ENCODE measurements at regions not wholly inside any gene's neighbourhood (a gene's known extent, or its start where the extent isn't known, plus 50 kb on each side); places are given as distances from the start of the nearest gene placed in this dataset.

DNA sequence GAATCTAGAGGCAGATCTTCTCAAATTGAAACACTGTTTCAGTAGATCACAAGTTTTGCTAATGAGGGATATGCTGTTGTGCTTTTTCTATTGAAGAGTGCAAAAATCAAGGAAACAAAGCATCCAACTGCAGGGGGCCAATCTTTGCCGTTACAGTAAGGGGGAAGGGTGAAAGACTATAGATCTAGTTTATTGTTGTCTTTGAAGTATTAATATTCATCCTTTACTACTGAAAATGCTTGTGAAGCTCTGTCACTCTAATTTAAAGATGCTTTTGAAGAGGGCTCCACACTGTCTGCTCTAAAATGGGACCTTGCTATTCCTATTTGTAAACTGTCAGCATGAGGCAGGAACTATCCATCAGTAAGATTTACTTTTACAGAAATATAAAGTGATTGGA lies 110.3 kb downstream of the MBL2 start:
- Mint-ChIP-seq H3K4me1 (no peaks in the 10 kb centered on the region), H3K9me3 (peaks cover 0 to 17% (median 6%) of the 10 kb centered on the region in 9 donors), H3K36me3 (no peaks in the 10 kb centered on the region), H3K27me3 (no peaks in the 10 kb centered on the region), H3K27ac (no peak overlapping the region), H3K4me3 (no peak overlapping the region)
- POLR2A ChIA-PET = no interaction called here
- DNase-seq (no peak), ATAC-seq (no peak)

DNA sequence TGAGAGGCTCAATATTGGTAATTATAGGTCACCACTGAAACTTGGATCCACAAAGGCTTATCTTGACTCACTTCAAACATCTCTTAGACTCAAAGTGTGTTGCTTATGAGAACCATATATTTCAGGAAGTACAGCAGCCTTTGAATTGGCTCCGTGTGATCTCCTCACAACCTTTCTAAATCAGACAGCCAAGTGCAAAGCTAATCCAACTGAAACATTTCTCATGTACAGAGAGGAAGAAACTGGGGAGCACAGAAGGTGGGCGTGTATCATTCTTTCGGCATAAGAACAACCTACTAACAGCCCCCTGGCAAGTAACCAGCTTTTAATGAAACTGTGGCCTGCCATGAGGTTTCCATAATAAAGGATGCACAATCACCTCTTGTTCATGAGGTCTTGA lies 109.4 kb downstream of the MBL2 start:
- no peak for DNase-seq
- ATAC-seq = no peak
- Mint-ChIP-seq H3K36me3 (no peaks in the 10 kb centered on the region), H3K27ac (no peak overlapping the region), H3K4me1 (no peaks in the 10 kb centered on the region), H3K27me3 (no peaks in the 10 kb centered on the region), H3K9me3 (peaks cover 0 to 19% (median 8%) of the 10 kb centered on the region in 9 donors), H3K4me3 (no peak overlapping the region)
- POLR2A ChIA-PET = no interaction called here

DNA sequence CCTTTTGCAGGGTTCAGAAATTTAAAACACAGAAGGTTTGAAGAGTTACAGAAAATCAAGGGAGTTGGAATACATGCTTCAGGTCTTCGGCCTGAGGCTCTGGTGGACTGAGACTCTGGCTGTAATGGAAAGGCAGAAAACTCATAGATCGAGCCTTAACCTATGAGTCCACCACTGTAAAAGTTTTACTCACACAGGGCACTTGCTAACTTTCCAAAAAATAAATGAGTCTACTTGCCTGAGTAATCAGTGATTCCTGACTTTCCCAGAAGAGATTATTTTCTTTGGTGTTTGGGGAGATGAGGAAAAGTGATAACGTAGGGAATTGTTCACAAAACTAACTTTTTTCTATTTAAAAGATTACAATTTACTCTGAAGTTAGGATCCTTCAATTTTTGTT lies 108.0 kb downstream of the MBL2 start:
- Mint-ChIP-seq H3K4me3 (no peak overlapping the region), H3K36me3 (no peaks in the 10 kb centered on the region), H3K27me3 (no peaks in the 10 kb centered on the region), H3K27ac (no peak overlapping the region), H3K4me1 (no peaks in the 10 kb centered on the region), H3K9me3 (peaks cover 0 to 19% (median 8%) of the 10 kb centered on the region in 9 donors)
- no peak for DNase-seq
- POLR2A ChIA-PET = no interaction called here
- no peak for ATAC-seq

DNA sequence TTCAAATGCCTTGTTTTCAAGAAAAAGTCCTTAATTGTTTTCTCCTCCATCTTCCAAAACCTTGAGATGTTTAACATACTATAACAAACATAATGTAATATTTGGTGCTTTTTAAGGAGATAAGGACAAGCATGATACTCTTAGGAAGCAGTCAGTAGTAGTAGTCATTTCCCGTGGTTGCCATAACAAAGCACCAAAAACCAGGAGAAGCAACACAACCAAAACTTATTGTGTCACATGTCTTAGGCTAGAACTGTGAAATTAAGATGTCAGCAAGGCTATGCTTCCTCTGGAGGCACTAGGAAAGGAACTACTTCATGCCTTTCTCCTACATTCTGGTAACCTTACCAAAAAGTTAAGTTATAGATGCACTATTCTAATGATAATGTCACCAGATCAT lies 106.8 kb downstream of the MBL2 start:
- H3K27me3 Mint-ChIP-seq = no peaks in the 10 kb centered on the region
- no peak for DNase-seq
- H3K9me3 Mint-ChIP-seq = peaks cover 0 to 19% (median 5%) of the 10 kb centered on the region in 9 donors
- POLR2A ChIA-PET = no interaction called here
- H3K4me3 Mint-ChIP-seq = no peak overlapping the region
- H3K4me1 Mint-ChIP-seq = no peaks in the 10 kb centered on the region
- no peaks in the 10 kb centered on the region for H3K36me3 Mint-ChIP-seq
- H3K27ac Mint-ChIP-seq = no peak overlapping the region
- ATAC-seq = no peak

DNA sequence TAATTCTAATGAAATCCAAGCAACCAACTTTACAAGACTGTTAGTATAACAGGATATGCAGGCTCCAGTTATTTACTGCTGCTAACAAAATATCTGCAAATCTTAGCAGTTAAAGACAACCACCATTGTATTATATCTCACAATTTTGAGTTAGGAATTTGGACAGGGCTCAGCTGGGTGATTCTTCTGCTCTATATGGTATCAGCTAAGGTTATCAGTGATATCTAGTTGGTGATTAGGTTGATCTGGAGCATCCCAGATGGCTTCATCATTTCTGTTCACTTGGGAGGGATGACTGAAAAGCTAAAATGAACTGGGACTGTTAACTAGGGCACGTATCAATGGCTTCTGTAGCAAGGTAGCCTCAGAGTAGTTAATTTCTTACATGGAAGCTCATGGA lies 105.7 kb downstream of the MBL2 start:
- Mint-ChIP-seq H3K36me3 (no peaks in the 10 kb centered on the region), H3K4me1 (no peaks in the 10 kb centered on the region), H3K9me3 (peaks cover 0 to 19% (median 4%) of the 10 kb centered on the region in 9 donors), H3K27ac (no peak overlapping the region), H3K27me3 (no peaks in the 10 kb centered on the region), H3K4me3 (no peak overlapping the region)
- POLR2A ChIA-PET = no interaction called here
- DNase-seq (no peak), ATAC-seq (no peak)

DNA sequence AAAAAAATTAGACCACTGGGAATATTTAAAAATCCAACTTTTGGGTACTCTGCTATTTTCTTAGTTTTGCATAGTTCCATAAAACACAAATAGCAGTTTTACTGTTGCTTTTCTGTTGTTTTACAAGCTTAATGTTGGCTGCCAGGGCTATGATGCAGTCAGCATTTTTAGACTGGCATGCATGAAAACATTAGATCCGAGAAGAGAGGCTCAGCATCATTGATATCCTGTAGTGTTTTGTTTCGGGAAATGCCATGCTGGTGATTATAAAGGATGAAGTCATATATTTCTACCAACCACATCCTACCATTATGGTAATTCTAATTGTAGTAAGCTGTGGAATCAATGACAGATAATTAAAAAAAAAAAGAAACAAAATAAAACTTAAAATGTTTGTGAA lies 104.6 kb downstream of the MBL2 start:
- no peak for ATAC-seq

DNA sequence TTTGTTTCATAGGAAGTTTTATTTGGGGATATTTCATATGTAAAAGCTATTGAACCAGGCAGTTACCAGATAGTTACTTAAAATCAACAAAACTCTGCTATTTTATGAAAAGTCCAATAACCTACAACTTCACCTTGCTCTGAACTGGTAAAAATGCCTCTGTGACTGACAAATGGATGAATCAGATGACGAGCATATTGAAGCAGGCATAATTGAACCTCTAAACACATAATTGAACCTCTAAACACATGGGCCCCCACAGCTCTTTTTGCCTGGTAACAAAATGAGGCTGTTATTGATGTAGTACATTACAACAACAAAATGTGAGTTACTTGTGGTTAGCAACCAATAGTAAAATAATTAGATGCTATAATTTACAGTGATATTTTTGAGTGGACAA lies 99.7 kb downstream of the MBL2 start:
- Mint-ChIP-seq H3K27ac (no peak overlapping the region), H3K4me1 (no peaks in the 10 kb centered on the region), H3K36me3 (no peaks in the 10 kb centered on the region), H3K9me3 (peaks cover 0 to 6% (median 0%) of the 10 kb centered on the region in 9 donors), H3K4me3 (no peak overlapping the region), H3K27me3 (no peaks in the 10 kb centered on the region)
- DNase-seq (no peak), ATAC-seq (no peak)
- POLR2A ChIA-PET = no interaction called here

More for the DNA sequence above, 104.6 kb downstream of the MBL2 start:
- H3K27ac Mint-ChIP-seq = no peak overlapping the region
- no peak for DNase-seq
- no peak overlapping the region for H3K4me3 Mint-ChIP-seq
- H3K27me3 Mint-ChIP-seq = no peaks in the 10 kb centered on the region
- H3K4me1 Mint-ChIP-seq = no peaks in the 10 kb centered on the region
- no peaks in the 10 kb centered on the region for H3K36me3 Mint-ChIP-seq
- peaks cover 0 to 19% (median 4%) of the 10 kb centered on the region in 9 donors for H3K9me3 Mint-ChIP-seq
- POLR2A ChIA-PET = no interaction called here

DNA sequence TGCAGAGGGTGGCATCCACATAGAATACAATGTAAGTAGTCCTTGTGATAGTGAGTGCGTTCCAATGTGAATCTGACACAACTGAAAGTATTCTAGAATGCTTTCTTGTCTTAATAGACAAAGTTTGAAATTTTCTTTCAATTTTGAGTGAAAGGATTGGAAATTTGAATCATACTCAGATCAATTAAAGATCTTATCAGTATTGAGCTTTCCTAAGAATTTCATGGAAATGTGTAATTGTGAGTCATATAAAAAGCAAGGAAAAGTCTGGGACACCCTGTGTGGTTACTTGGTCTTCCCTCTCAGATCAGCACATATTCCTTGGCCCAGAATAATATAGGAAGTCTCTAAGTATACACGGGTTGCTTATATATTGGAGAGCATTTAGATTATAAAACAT lies 99.1 kb downstream of the MBL2 start:
- Mint-ChIP-seq H3K27ac (no peak overlapping the region), H3K27me3 (no peaks in the 10 kb centered on the region), H3K36me3 (no peaks in the 10 kb centered on the region), H3K9me3 (peaks cover 0 to 6% (median 0%) of the 10 kb centered on the region in 9 donors), H3K4me1 (no peaks in the 10 kb centered on the region), H3K4me3 (no peak overlapping the region)
- POLR2A ChIA-PET = no interaction called here
- ATAC-seq (no peak), DNase-seq (no peak)

DNA sequence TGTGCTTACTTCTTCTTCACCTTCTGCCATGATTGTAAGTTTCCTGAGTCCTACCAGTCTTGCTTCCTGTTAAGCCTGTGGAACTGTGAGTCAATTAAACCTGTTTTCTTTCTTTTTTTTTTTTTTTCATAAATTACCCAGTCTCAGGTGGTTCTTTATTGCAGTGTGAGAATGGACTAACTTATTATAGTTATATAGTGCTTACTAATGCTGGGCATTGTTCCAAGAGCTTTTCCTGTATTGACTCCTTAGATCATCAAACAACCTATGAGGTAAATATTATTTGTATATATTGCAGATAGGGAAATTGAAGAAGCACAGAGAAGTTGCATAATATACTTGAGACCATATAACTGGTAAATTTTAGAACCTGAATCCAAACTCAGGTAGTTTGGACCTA lies 98.1 kb downstream of the MBL2 start:
- no peak for ATAC-seq
- POLR2A ChIA-PET = no interaction called here
- Mint-ChIP-seq H3K4me1 (no peaks in the 10 kb centered on the region), H3K9me3 (peaks cover 0 to 6% (median 0%) of the 10 kb centered on the region in 9 donors), H3K27me3 (no peaks in the 10 kb centered on the region), H3K27ac (no peak overlapping the region), H3K36me3 (no peaks in the 10 kb centered on the region), H3K4me3 (no peak overlapping the region)
- no peak for DNase-seq

DNA sequence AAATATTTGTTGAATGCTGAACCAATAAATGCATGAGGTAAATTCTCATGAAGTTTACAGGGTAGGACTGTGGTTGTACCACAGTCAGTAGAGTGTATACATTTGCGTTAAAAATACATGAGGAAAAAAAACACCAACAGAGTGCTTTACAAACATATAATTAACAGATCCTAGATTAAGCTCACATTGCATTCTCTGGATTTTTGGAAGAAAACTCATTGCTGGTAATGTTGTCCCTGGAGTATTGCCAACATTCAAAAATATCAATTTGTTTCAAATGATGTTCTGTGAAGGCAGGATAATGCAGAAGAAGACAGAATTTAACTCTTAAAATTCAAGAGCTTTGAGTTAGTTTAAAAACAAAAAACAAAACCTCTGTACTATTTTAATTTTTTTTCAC lies 95.5 kb downstream of the MBL2 start:
- DNase-seq = no peak
- Mint-ChIP-seq H3K4me3 (no peak overlapping the region), H3K4me1 (no peaks in the 10 kb centered on the region), H3K27ac (no peak overlapping the region), H3K9me3 (peaks cover 0 to 6% (median 0%) of the 10 kb centered on the region in 9 donors), H3K36me3 (no peaks in the 10 kb centered on the region), H3K27me3 (no peaks in the 10 kb centered on the region)
- no peak for ATAC-seq
- POLR2A ChIA-PET = no interaction called here

DNA sequence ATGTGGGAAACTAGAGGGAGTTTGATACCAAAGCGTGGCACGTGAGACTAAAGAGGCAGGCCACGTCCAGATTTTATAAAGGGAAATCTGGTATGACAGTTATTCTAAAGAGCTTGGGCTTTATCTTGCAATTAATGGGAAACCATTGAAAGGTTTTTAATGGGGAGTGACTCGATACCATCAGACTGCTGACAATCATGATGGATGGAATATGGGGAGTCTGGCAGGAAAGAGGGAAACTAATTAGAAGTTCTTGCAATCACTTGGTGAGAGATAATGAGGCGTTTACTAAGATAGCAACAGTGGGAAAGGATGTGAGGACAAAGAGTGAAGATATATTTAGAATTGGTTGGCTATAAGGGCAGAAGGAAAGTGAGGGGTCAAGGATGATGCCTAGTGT lies 94.0 kb downstream of the MBL2 start:
- Mint-ChIP-seq H3K27ac (no peak overlapping the region), H3K27me3 (no peaks in the 10 kb centered on the region)
- POLR2A ChIA-PET = no interaction called here

DNA sequence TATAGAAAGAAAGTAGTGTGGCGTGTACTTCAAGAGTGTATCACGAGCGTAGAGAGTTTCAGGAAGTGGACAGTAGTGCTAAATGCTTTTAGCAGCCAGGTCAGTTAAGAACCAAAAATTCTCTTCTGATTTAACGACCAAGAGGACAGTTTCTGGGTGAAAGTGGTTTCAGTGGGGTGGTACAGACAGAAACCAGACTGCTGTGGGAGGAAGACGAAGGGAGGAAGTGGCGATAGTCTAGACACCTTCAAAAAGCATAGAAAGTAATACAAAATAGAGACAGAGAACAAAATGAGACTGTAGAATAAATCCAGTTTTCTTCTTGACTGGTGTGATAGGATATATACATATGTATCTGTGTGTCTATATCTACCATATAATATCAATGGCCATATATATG lies 93.5 kb downstream of the MBL2 start:
- ATAC-seq (no peak), DNase-seq (no peak)
- H3K27ac Mint-ChIP-seq = no peak overlapping the region
- H3K4me3 Mint-ChIP-seq = no peak overlapping the region
- no peaks in the 10 kb centered on the region for H3K27me3 Mint-ChIP-seq
- H3K36me3 Mint-ChIP-seq = no peaks in the 10 kb centered on the region
- H3K9me3 Mint-ChIP-seq = peaks cover 0 to 6% (median 0%) of the 10 kb centered on the region in 9 donors
- H3K4me1 Mint-ChIP-seq = no peaks in the 10 kb centered on the region
- POLR2A ChIA-PET = no interaction called here

More for the DNA sequence above, 94.0 kb downstream of the MBL2 start:
- Mint-ChIP-seq H3K4me1 (no peaks in the 10 kb centered on the region), H3K9me3 (peaks cover 0 to 6% (median 0%) of the 10 kb centered on the region in 9 donors), H3K36me3 (no peaks in the 10 kb centered on the region), H3K4me3 (no peak overlapping the region)
- DNase-seq (no peak), ATAC-seq (no peak)

DNA sequence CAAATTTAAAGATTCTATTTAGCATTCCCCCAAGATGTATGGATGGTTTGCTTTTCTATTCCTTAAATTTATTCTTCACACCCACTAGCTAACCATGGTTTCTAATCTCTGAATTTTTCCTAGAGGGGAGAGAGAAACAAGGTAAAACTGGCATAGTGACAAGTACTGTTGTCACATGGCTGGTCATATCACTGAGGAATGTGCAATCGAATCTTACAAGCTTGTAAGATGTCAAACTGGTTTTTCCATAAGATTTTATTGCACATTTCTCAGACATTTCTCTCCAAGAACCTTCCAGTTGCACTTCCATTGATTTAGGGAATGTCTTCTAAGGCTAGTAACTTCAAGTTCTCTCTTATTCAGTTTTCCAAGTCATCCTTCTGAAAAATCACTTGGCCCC lies 89.8 kb downstream of the MBL2 start:
- Mint-ChIP-seq H3K4me3 (no peak overlapping the region), H3K36me3 (no peaks in the 10 kb centered on the region), H3K4me1 (no peaks in the 10 kb centered on the region), H3K9me3 (peaks cover 0 to 4% (median 0%) of the 10 kb centered on the region in 9 donors), H3K27me3 (no peaks in the 10 kb centered on the region), H3K27ac (no peak overlapping the region)
- ATAC-seq (no peak), DNase-seq (no peak)
- POLR2A ChIA-PET = no interaction called here

DNA sequence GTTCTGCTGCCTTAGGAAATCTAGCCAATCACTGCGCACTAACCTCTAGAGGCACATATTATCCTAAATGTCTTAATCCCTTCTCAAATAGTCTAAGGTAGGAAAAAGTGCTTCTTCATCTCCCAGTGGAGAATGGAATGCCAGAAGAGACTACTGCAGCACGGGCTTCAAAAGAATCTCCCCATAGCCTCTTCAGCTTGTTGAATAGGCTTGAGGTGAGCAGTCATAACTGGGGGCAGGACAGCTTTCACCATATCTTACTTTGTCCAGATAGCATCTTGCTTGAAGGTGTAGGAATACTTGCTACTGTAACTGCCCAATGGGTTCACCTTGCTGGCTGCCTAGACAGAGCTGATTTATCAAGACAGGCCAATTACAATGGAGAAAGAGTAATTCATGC lies 88.8 kb downstream of the MBL2 start:
- Mint-ChIP-seq H3K36me3 (no peaks in the 10 kb centered on the region), H3K4me3 (no peak overlapping the region), H3K9me3 (peaks cover 0 to 4% (median 0%) of the 10 kb centered on the region in 9 donors), H3K27ac (no peak overlapping the region), H3K4me1 (no peaks in the 10 kb centered on the region), H3K27me3 (no peaks in the 10 kb centered on the region)
- no peak for DNase-seq
- POLR2A ChIA-PET = no interaction called here
- ATAC-seq = no peak

DNA sequence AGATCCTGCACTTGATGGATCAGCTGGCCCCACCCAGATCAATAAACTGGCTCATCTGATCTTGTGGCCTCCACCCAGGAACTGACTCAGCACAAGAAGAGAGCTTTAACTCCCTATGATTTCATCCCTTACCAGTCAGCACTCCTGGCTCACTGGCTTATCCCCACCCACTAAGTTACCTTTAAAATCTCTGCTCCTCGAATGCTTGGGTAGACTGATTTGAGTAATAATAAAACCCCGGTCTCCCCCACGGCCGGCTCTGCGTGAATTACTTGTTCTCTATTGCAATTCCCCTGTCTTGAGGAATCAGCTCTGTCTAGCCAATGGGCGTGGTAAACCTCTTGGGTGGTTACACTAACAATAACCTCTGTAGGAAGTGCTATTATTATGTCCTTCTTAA lies 83.7 kb downstream of the MBL2 start:
- H3K9me3 Mint-ChIP-seq = peaks cover 3 to 23% (median 8%) of the 10 kb centered on the region in 9 donors
- no peak overlapping the region for H3K4me3 Mint-ChIP-seq
- no peak for DNase-seq

More for the DNA sequence above, 83.7 kb downstream of the MBL2 start:
- no peaks in the 10 kb centered on the region for H3K36me3 Mint-ChIP-seq
- no peaks in the 10 kb centered on the region for H3K4me1 Mint-ChIP-seq
- POLR2A ChIA-PET = no interaction called here
- H3K27ac Mint-ChIP-seq = no peak overlapping the region
- ATAC-seq = no peak
- no peaks in the 10 kb centered on the region for H3K27me3 Mint-ChIP-seq
